CD4-positive, alpha-beta memory T cell (primary cell): ENCODE measurements at regions not wholly inside any gene's neighbourhood (a gene's known extent, or its start where the extent isn't known, plus 50 kb on each side); places are given as distances from the start of the nearest gene placed in this dataset.

Source experiments
- CTCF ChIA-PET: fragments of 350-600 bp; sonication (Branson Sonifier 250); formaldehyde crosslinking; loops from one replicate; lab custom pipeline; 2021; ENCODE audit warnings: inconsistent platforms; ENCODE audit not compliant: partially characterized antibody; lab: Charles Lee
- POLR2A ChIA-PET: fragments of 350-600 bp; sonication (Branson Sonifier 250); formaldehyde crosslinking; loops from one replicate; lab custom pipeline; 2021; ENCODE audit not compliant: partially characterized antibody; lab: Charles Lee
- DNase-seq, 5 donors: peaks; one replicate each; pipeline versions ENCODE4 v3.0.0 to v3.0.0-alpha.2; 2020 to 2022; ENCODE audit warnings: mixed read lengths in 1 of 5
- H3K27ac ChIP-seq: one replicate; pipeline ENCODE4 v1.7.0; 2013; ENCODE audit warnings: low read depth, low read length
- H3K27me3 ChIP-seq: 2 replicates; pipeline ENCODE4 v1.7.0; 2013; ENCODE audit warnings: mild to moderate bottlenecking, low read length, moderate library complexity; ENCODE audit not compliant: insufficient read depth
- H3K36me3 ChIP-seq: 2 replicates; pipeline ENCODE4 v1.7.0; 2013; ENCODE audit warnings: mild to moderate bottlenecking, low read length, moderate library complexity; ENCODE audit not compliant: insufficient read depth
- H3K4me1 ChIP-seq: 2 replicates; pipeline ENCODE4 v1.7.0; 2013; ENCODE audit warnings: mild to moderate bottlenecking, low read length, moderate library complexity; ENCODE audit not compliant: insufficient read depth
- H3K4me3 ChIP-seq, 2 donors: one replicate each; pipeline ENCODE4 v1.7.0; 2013; ENCODE audit warnings: low read length in 2 of 2, mild to moderate bottlenecking in 1 of 2
- H3K9me3 ChIP-seq, 2 donors: one replicate each; pipeline ENCODE4 v1.7.0; 2013; ENCODE audit warnings: low read length in 2 of 2, control low read depth in 1 of 2; ENCODE audit not compliant: control insufficient read depth in 1 of 2
- H3K27ac Mint-ChIP-seq, 7 donors: one replicate each; pipeline ENCODE4 v1.8.0; 2020 to 2021; ENCODE audit warnings: mixed read lengths in 7 of 7, mild to moderate bottlenecking in 6 of 7, inconsistent platforms in 3 of 7, moderate library complexity in 3 of 7
- H3K27me3 Mint-ChIP-seq, 2 donors: one replicate each; pipeline ENCODE4 v1.8.0; 2020 to 2021; ENCODE audit warnings: mixed read lengths in 2 of 2
- H3K36me3 Mint-ChIP-seq, 2 donors: one replicate each; pipeline ENCODE4 v1.8.0; 2020 to 2021; ENCODE audit warnings: mixed read lengths in 2 of 2, inconsistent platforms in 1 of 2, mild to moderate bottlenecking in 1 of 2
- H3K4me1 Mint-ChIP-seq, 4 donors: one replicate each; pipeline ENCODE4 v1.8.0; 2020 to 2021; ENCODE audit warnings: mixed read lengths in 4 of 4, mild to moderate bottlenecking in 1 of 4
- H3K4me3 Mint-ChIP-seq, 8 donors: one replicate each; pipeline ENCODE4 v1.8.0; 2020 to 2021; ENCODE audit warnings: mixed read lengths in 8 of 8, mild to moderate bottlenecking in 7 of 8, moderate library complexity in 6 of 8, inconsistent platforms in 3 of 8
- H3K9me3 Mint-ChIP-seq, 8 donors: one replicate each; pipeline ENCODE4 v1.8.0; 2020 to 2021; ENCODE audit warnings: mixed read lengths in 8 of 8, mild to moderate bottlenecking in 5 of 8, inconsistent platforms in 3 of 8, moderate library complexity in 1 of 8
- intact Hi-C: fragments of 100-400 bp; cut with micrococcal nuclease; formaldehyde crosslinking; loops from one replicate; pipeline ENCODE4 v1.15.1; 2023

DNA sequence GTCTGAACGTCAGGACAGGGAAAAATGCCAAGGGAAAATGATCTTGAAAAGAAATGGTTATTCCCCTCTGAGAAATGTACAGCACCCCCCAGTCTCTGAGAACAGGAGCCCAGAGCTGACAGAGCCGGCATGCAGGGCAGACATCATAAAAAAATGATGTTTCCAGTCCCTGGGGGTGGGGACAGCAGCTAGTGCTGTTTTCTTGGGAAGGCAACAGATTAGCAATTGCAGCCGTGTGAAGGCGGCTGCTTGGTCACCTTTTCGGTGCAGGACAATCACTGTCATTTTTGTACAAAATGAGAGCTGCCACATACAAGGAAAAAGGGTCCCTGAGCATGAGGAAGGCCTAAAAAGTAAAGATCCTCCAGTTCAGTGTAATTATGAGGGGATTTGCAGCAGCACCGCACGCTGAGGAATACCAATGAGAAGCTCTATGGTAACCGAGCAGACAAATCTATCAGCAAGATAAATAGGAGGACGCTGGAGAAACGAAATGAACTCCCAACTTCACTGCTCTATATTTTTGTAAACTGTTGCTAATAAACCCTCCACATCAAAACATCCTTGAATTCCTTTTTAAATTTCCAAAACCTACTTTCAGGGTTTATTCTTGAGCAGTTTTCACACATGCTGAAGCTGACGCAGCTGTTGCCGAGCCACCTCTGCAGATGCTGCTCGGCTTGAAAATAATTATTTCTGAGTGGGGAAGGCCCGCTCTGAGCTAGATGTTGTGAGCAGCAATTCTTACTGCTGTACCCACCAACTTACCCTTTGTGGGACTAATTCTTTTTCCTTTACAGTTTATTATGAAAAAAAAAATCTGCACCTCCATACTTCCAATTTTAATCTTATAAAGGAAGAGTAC is 98.2 kb upstream of the NEBL start:
- no peak for DNase-seq
- no peaks in the 10 kb centered on the region for H3K36me3 Mint-ChIP-seq
- no peaks in the 10 kb centered on the region for H3K27me3 Mint-ChIP-seq
- intact Hi-C loops = no loop called here
- Histone ChIP-seq H3K27me3 (no peaks in the 10 kb centered on the region), H3K4me3 (no peak overlapping the region), H3K4me1 (no peaks in the 10 kb centered on the region), H3K36me3 (no peaks in the 10 kb centered on the region), H3K9me3 (no peaks in the 10 kb centered on the region), H3K27ac (no peak overlapping the region)
- ChIA-PET CTCF (no interaction called here), POLR2A (no interaction called here)
- H3K9me3 Mint-ChIP-seq = peaks cover 0 to 5% (median 0%) of the 10 kb centered on the region in 8 donors
- H3K4me3 Mint-ChIP-seq = no peak overlapping the region
- no peaks in the 10 kb centered on the region for H3K4me1 Mint-ChIP-seq
- no peak overlapping the region for H3K27ac Mint-ChIP-seq

DNA sequence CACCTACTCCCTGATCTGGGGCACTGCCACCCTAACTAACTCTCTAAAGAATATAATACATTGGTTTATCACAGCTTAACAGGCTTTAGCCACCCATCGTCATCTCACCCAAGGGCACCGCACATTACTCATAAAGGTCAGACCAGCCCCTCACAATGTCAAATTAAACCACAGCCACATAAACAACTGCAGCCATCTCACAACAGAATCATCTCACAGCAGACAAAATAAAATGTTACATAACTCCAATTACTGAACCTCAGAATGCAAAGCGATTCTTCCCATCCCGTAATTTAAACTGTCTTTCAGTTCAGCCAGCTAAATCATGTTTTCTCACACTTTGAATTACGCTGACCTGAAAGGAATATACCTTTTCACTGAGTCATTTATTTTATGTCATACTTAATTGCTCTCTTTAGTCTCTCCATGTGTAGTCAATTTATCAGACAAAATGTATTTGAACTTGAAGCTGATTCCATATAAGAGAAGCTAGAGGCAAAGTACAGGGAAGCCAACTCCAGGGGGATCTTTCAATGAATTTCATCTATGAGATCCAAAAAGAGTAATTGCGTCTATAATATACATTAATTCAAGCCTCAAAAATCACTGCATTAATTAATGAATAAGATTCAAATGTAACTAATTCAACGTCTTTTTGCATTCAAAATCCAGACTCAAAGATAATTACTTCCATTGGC is 96.9 kb upstream of the NEBL start:
- no peaks in the 10 kb centered on the region for H3K36me3 Mint-ChIP-seq
- H3K36me3 ChIP-seq = no peaks in the 10 kb centered on the region

DNA sequence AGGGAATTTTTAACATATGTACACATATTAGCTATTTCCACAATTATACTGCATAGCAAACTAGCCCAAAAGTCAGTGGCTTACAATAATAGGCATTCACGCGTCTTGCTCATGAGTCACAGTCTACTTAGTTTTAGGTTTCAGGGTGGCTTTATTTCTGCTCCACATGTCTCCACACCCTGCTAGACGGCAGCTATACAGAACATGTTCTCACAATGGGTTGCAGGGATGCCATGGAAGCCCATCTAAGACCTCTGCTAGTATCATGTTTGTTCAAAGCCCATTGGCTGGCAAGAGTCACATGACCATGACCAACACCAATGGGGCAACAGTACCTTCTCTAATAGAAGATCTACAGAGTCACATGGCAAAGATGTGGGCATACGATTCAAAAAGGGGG is 96.3 kb upstream of the NEBL start:
- peaks cover 0 to 5% (median 0%) of the 10 kb centered on the region in 8 donors for H3K9me3 Mint-ChIP-seq
- Histone ChIP-seq H3K9me3 (no peaks in the 10 kb centered on the region), H3K27me3 (no peaks in the 10 kb centered on the region), H3K4me3 (no peak overlapping the region), H3K27ac (no peak overlapping the region), H3K36me3 (no peaks in the 10 kb centered on the region), H3K4me1 (no peaks in the 10 kb centered on the region)
- ChIA-PET CTCF (no interaction called here), POLR2A (no interaction called here)
- H3K36me3 Mint-ChIP-seq = no peaks in the 10 kb centered on the region
- no peaks in the 10 kb centered on the region for H3K4me1 Mint-ChIP-seq
- H3K27ac Mint-ChIP-seq = no peak overlapping the region
- intact Hi-C loops = no loop called here
- H3K4me3 Mint-ChIP-seq = no peak overlapping the region
- DNase-seq = no peak
- no peaks in the 10 kb centered on the region for H3K27me3 Mint-ChIP-seq

More for the DNA sequence above, 96.9 kb upstream of the NEBL start:
- Histone ChIP-seq H3K4me3 (no peak overlapping the region), H3K4me1 (no peaks in the 10 kb centered on the region), H3K9me3 (no peaks in the 10 kb centered on the region), H3K27me3 (no peaks in the 10 kb centered on the region), H3K27ac (no peak overlapping the region)
- Mint-ChIP-seq H3K27me3 (no peaks in the 10 kb centered on the region), H3K27ac (no peak overlapping the region), H3K9me3 (peaks cover 0 to 5% (median 0%) of the 10 kb centered on the region in 8 donors), H3K4me3 (no peak overlapping the region), H3K4me1 (no peaks in the 10 kb centered on the region)
- ChIA-PET CTCF (no interaction called here), POLR2A (no interaction called here)
- intact Hi-C loops = no loop called here
- DNase-seq = no peak

DNA sequence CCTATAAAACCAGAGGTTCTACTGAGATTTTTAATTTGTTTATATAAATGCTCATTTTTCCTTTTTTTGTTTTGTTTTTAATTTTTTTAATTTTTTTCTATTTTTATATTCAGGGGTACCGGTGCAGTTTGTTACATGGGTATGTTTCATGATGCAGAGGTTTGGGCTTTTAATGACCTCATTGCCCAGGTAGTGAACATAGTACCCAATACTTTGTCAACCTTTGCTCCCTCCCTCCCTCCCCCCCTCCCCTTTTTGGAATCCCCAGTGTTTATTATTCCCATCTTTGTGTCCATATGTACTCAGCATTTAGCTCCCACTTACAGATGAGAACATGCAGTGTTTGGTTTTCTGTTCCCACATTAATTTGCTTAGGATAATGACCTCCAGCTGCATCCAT is 94.4 kb upstream of the NEBL start:
- H3K27ac ChIP-seq = no peak overlapping the region
- Mint-ChIP-seq H3K4me1 (no peaks in the 10 kb centered on the region), H3K27me3 (no peaks in the 10 kb centered on the region), H3K27ac (no peak overlapping the region), H3K36me3 (no peaks in the 10 kb centered on the region), H3K4me3 (no peak overlapping the region), H3K9me3 (peaks cover 0 to 7% (median 0%) of the 10 kb centered on the region in 8 donors)
- H3K27me3 ChIP-seq = no peaks in the 10 kb centered on the region
- H3K9me3 ChIP-seq = no peaks in the 10 kb centered on the region
- POLR2A ChIA-PET = no interaction called here
- no peaks in the 10 kb centered on the region for H3K36me3 ChIP-seq
- no peaks in the 10 kb centered on the region for H3K4me1 ChIP-seq
- intact Hi-C loops = no loop called here
- no peak overlapping the region for H3K4me3 ChIP-seq
- CTCF ChIA-PET = no interaction called here
- DNase-seq = no peak

DNA sequence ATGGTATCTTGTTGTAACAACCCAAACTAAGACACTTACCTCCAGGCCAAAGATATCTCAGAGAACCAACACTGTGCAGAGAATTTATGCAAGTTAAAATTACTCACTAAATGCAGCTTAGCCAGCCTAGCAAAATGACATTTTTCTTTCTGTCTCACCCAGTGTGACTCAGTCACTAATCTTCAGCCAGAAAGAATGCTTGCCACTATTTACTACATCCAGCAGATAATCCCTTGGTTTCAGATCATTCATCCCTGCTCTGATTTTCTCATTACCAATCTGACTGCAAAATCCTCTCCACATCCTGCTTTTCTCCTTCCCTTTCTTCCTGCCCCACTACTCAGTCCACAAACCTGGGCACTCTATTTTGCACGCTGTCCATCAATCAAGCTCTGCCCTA is 93.5 kb upstream of the NEBL start:
- DNase-seq = no peak
- no peaks in the 10 kb centered on the region for H3K36me3 Mint-ChIP-seq
- Histone ChIP-seq H3K36me3 (no peaks in the 10 kb centered on the region), H3K27me3 (no peaks in the 10 kb centered on the region), H3K9me3 (no peaks in the 10 kb centered on the region), H3K4me1 (no peaks in the 10 kb centered on the region), H3K27ac (no peak overlapping the region), H3K4me3 (no peak overlapping the region)
- H3K27me3 Mint-ChIP-seq = no peaks in the 10 kb centered on the region
- ChIA-PET POLR2A (no interaction called here), CTCF (no interaction called here)
- H3K9me3 Mint-ChIP-seq = peaks cover 0 to 7% (median 0%) of the 10 kb centered on the region in 8 donors
- H3K4me3 Mint-ChIP-seq = no peak overlapping the region
- intact Hi-C loops = no loop called here
- H3K4me1 Mint-ChIP-seq = no peaks in the 10 kb centered on the region
- H3K27ac Mint-ChIP-seq = no peak overlapping the region

DNA sequence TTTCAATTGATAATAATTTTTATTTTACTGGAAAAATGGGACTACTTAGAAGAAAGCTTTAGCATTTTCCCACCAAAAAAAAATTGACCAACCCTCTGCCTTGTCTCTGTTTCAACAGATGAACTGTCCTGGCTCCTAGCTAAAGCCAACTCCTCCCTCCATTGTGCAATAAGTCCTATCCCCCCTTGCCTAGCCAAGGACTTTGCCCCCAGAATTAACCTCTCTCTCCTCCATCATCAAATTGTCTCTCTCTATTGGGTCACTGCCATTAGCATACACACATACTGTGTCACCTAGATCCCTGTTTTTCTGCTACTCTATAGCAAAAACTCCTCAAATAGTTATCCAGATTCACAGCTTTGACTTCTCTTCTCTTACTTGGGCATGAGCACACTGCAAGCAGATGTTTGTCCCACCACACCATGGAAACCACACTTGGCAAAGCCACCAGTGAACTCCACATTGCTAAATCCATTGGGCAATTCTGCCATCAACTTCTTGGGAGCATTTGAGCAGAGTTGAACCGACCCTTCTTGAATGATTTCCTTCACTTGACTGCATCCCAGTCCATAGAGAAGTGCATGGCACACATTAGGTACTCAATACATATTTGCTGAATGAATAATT is 91.4 kb upstream of the NEBL start:
- no peaks in the 10 kb centered on the region for H3K36me3 ChIP-seq
- Mint-ChIP-seq H3K36me3 (no peaks in the 10 kb centered on the region), H3K4me3 (no peak overlapping the region), H3K27ac (peak overlapping the region in 1 of 7 donors; percentile 44), H3K9me3 (peaks cover 0 to 7% (median 0%) of the 10 kb centered on the region in 8 donors), H3K27me3 (no peaks in the 10 kb centered on the region), H3K4me1 (no peaks in the 10 kb centered on the region)
- no peaks in the 10 kb centered on the region for H3K9me3 ChIP-seq
- H3K4me3 ChIP-seq = no peak overlapping the region
- intact Hi-C loops = no loop called here
- H3K4me1 ChIP-seq = no peaks in the 10 kb centered on the region
- ChIA-PET POLR2A (no interaction called here), CTCF (no interaction called here)
- H3K27me3 ChIP-seq = no peaks in the 10 kb centered on the region
- no peak for DNase-seq
- no peak overlapping the region for H3K27ac ChIP-seq

DNA sequence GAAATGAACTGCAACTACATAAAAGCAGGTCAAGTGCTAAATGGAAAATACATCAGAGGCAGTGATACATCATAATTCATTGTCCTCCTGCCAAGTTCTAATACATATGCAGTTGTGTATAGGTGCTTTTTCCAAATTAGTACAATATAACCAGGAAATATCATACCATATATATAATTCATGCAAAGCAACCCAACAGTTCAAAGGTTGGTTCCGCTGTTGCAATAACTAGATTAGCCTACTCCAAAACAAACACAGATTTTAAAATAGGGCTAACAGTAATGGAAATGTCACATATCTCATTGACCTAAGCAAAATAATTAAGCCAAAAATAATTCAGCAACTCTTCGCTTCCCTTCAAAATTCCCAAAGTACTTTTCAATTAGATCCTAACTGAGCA is 88.9 kb upstream of the NEBL start:
- Histone ChIP-seq H3K9me3 (no peaks in the 10 kb centered on the region), H3K4me3 (no peak overlapping the region), H3K27ac (no peak overlapping the region), H3K27me3 (no peaks in the 10 kb centered on the region), H3K36me3 (no peaks in the 10 kb centered on the region), H3K4me1 (no peaks in the 10 kb centered on the region)
- POLR2A ChIA-PET = no interaction called here
- H3K9me3 Mint-ChIP-seq = peaks cover 0 to 2% (median 0%) of the 10 kb centered on the region in 8 donors
- no peak overlapping the region for H3K27ac Mint-ChIP-seq
- DNase-seq = no peak
- H3K4me1 Mint-ChIP-seq = no peaks in the 10 kb centered on the region
- no peak overlapping the region for H3K4me3 Mint-ChIP-seq
- CTCF ChIA-PET = no interaction called here
- H3K27me3 Mint-ChIP-seq = no peaks in the 10 kb centered on the region
- intact Hi-C loops = no loop called here
- no peaks in the 10 kb centered on the region for H3K36me3 Mint-ChIP-seq
